GM10266 (cell line): ENCODE measurements at regions not wholly inside any gene's neighbourhood (a gene's known extent, or its start where the extent isn't known, plus 50 kb on each side); places are given as distances from the start of the nearest gene placed in this dataset.

Experiments used
- DNase-seq: peaks from one replicate; pipeline ENCODE4 v3.0.0; 2012; ENCODE audit errors: extremely low spot score
- TF ChIP-seq, protein P1 (sequence below): IDR thresholded peaks from 2 replicates; pipeline ENCODE4 v1.5.1; 2012; ENCODE audit warnings: mild to moderate bottlenecking, low read depth; ENCODE audit not compliant: control insufficient read depth, insufficient read depth; ENCODE audit errors: missing control alignments

DNA sequence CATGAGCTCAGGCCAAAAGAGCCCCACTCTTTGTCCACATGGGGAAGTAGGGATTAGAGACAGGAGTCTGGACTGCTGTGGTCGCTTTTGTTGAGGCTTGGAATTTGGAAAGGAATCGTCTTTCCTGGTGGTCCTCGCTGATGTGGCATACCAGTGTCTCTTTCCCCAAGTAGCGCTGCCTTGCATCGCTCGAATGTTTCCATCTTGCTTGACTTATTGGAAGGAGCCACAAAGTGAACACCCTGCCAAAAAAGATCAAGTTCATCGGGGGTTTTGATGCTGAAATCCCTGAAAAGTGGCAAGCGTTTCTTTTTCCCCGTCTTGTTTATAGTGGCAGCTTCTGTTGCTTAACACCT lies 161.3 kb downstream of the MACROH2A1 start:
- no peak for DNase-seq

DNA sequence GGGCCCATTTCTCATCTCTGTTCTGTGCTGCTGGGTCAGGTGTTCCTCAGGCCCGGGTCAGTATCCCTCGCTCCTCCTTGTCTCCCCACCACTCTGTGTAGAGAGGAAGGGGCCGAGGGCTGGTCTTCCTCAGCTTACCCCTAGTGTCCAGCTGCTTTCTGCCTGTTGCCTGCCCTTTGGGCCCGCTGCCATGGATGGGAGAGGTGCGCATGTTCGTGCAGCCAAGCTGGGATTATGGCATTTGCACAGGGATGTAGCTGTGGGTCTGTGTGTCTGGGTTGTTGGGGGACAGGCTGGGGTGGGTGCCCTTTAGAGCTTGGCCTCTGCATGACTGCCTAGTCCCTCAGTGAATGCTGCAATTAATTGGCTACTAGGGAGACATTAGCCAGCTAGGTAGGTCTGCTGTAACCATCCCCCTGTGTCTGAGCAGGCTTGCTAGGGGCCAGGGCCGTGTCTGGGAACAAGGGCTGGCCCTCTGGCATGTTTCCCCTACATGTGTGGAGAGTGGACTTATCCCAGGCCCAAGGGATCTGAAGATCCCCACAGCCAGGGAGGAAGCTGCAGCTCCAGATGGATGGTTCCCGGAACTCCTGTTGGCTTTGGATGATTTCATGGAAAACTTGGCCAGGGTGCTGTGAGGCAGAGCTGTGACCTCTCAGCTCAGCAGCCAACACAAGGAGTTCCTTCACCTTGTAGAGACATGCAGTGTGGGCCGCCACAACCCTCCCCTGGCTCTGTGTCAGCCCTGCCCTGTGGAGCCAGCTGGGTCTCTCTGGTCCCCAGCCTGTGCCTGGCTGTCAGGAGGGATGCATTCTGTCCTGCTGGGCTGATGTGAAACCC lies 161.9 kb downstream of the MACROH2A1 start:
- TF ChIP-seq, protein P1, sequence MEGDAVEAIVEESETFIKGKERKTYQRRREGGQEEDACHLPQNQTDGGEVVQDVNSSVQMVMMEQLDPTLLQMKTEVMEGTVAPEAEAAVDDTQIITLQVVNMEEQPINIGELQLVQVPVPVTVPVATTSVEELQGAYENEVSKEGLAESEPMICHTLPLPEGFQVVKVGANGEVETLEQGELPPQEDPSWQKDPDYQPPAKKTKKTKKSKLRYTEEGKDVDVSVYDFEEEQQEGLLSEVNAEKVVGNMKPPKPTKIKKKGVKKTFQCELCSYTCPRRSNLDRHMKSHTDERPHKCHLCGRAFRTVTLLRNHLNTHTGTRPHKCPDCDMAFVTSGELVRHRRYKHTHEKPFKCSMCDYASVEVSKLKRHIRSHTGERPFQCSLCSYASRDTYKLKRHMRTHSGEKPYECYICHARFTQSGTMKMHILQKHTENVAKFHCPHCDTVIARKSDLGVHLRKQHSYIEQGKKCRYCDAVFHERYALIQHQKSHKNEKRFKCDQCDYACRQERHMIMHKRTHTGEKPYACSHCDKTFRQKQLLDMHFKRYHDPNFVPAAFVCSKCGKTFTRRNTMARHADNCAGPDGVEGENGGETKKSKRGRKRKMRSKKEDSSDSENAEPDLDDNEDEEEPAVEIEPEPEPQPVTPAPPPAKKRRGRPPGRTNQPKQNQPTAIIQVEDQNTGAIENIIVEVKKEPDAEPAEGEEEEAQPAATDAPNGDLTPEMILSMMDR = no peak
- DNase-seq = no peak

More for the DNA sequence above, 161.3 kb downstream of the MACROH2A1 start:
- TF ChIP-seq, protein P1 = no peak

DNA sequence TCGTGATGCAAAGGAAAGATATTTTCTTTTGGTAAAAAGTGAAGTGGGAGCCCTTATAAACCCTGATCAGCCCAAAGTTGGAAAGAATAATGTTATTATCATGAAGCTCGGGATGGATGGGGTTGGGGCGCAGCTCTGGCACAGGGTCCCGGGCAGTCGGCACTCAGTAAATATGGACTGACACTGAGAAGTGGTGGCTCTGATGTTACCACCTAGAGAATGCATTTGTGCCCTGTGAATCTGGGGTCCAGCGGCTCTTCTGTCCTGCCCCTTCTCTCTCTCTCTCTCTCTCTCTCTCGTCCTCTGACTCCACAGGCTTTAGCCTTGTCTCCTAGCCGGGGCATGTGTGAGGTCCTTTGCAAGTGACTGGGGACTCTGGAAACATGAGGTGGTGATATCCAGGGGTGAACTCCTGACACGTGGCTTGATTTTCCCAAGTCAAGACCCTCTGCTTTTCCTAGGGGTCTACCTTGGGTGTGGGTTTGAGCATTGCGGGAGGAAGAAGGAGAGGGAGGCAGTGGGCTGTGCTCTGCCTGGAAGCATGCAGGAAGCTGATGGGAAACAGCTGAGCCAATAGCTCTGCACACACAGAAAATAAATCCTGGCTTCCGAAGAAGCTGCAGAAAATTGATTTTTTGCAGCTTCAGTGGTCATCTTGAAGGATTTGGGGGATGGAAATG lies 162.7 kb downstream of the MACROH2A1 start:
- no peak for DNase-seq
- TF ChIP-seq, protein P1 = no peak

DNA sequence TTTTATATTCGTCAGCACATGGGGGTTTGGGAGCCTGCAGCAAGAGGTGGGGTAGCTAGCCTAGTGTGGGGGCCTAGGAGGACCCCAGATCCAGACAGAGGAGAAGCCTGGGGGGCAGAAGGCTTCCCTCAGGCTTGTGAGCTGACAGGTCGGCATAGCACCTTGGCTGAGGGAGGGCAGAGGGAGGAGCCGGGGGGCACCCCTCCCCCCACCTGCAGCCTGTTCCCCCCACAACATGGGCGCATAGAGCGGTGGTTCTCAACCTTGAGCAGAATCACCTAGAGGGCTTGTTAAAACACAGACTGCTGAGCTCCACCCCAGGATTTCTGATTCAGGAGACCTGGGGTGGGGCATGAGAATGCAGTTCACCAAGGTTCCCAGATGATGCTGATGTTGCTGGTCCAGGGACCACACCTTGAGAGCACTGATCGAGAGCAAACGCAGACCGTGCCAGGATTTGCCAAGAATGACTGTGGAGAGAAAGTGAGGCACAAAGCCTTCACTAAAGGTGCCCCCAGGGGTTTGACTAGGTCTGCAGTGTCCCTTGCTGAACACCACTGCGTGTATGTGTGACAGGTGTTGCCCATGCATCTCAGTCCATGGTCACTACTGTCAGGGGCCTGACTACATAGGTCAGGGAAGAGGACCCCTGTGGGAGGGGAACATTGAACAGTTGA lies 163.3 kb downstream of the MACROH2A1 start:
- no peak for DNase-seq
- TF ChIP-seq, protein P1 = no peak

DNA sequence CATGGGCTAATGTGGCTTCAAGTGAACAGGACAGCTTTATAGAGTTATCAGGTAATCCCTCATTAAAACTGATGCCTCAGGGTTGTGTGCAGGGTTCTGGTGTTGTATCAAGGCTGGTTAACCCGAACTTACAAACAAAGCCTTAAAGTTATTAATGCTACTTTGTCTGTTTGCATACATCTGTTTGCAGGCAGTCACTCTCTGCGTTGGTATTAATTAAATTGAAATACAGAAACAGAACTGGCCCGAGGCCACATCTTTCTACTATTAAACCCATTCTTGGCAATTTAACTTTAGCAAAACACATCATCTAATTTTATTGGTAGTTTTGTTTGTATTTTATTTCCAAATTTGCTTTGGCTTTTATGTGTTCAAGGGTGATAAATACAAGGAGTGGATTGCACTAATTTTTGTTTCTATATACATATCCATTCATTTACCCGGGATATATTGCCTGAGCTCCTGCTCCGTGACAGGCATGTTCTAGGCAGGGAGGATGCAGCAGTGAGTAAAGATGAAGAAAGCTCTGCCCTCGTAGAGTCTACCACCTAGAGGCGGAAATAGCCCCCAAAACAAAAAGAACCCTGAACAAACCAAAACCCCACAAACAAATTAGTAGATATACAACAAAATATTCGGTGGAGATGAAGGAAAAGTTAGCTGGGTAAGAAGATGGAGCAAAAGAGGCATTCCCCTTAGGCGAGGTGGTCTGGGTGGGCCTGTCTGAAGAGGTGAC lies 164.2 kb downstream of the MACROH2A1 start:
- TF ChIP-seq, protein P1 = no peak
- DNase-seq = no peak

DNA sequence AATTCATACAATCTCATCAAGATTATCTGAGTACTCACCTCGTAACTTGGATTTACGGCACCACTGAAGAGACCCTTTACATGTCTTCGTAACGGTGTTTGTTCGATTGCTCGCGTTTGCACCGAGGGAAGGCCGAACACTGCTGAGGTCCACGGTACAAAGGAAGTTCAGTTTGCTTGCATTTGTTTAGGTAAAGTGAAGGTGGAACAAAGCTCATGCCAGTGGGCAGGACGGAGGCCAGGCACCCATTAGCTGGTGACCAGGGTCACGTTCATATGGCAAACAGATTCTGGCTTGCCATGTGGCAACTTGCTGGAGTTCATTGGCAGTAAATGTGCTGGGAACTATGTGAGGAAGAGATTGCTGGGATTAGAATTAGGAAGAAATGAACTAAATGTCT lies 164.8 kb downstream of the MACROH2A1 start:
- DNase-seq = no peak
- TF ChIP-seq, protein P1 = no peak
